ENCODE measurements at regions not wholly inside any gene's neighbourhood (a gene's known extent, or its start where the extent isn't known, plus 50 kb on each side); places are given as distances from the start of the nearest gene placed in this dataset.

DNA sequence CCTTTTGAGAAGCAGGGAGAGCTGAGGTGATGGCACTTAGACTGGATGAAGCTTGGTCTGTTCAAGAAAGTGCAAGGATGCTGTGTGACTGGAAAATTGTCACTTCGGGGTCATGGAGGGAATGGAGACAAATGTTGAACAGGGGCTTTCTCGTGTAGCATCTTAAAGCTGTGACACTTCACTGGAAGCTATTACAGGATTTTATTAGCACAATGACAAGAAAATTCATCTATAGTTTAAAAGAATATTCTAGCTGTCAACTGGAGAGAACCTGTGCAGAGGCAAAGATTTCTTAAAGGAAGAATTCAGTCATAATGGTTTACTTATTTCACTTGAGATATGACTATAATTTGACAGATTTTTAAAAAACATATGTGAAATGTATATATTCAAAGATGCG lies 963.9 kb upstream of the ZEB2 start:
- Histone ChIP-seq H3K4me1 (no peaks in the 10 kb centered on the region), H3K9me3 (no peaks in the 10 kb centered on the region), H3K36me3 (ENCODE audit: insufficient read depth in 1 of 2, low read depth in 1 of 2) (no peaks in the 10 kb centered on the region), H3K27ac (no peak overlapping the region), H3K4me3 (no peak overlapping the region), H3K27me3 (ENCODE audit: insufficient read depth in 3 of 3, low read length in 2 of 3) (no peaks in the 10 kb centered on the region)
- TF ChIP-seq, protein P1, sequence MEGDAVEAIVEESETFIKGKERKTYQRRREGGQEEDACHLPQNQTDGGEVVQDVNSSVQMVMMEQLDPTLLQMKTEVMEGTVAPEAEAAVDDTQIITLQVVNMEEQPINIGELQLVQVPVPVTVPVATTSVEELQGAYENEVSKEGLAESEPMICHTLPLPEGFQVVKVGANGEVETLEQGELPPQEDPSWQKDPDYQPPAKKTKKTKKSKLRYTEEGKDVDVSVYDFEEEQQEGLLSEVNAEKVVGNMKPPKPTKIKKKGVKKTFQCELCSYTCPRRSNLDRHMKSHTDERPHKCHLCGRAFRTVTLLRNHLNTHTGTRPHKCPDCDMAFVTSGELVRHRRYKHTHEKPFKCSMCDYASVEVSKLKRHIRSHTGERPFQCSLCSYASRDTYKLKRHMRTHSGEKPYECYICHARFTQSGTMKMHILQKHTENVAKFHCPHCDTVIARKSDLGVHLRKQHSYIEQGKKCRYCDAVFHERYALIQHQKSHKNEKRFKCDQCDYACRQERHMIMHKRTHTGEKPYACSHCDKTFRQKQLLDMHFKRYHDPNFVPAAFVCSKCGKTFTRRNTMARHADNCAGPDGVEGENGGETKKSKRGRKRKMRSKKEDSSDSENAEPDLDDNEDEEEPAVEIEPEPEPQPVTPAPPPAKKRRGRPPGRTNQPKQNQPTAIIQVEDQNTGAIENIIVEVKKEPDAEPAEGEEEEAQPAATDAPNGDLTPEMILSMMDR (IDR thresholded peaks at IDR 0.05), result no peak
- DNase-seq (no peak), ATAC-seq (no peak)
- 83 to 89% (median 88%) methylated on average over 3 of the region's 3 CpGs for WGBS, 3 donors
- intact Hi-C loops (cut with DNase I), result no loop called here

- no peaks in the 10 kb centered on the region for H3K4me1 ChIP-seq
- H3K4me3 ChIP-seq, result no peak overlapping the region
- no peaks in the 10 kb centered on the region for H3K27me3 ChIP-seq (ENCODE audit: insufficient read depth in 3 of 3, low read length in 2 of 3)
- no peak for ATAC-seq
- no peak overlapping the region for H3K27ac ChIP-seq
- no peak for DNase-seq
- intact Hi-C loops (cut with DNase I), result no loop called here
- H3K9me3 ChIP-seq, result no peaks in the 10 kb centered on the region
- TF ChIP-seq, protein P1 (IDR thresholded peaks at IDR 0.05), result no peak
- H3K36me3 ChIP-seq (ENCODE audit: insufficient read depth in 1 of 2, low read depth in 1 of 2), result no peaks in the 10 kb centered on the region
Measured at GRCh38 chr2:145481334-145481922, 961.5 kb upstream of the ZEB2 start.

DNA sequence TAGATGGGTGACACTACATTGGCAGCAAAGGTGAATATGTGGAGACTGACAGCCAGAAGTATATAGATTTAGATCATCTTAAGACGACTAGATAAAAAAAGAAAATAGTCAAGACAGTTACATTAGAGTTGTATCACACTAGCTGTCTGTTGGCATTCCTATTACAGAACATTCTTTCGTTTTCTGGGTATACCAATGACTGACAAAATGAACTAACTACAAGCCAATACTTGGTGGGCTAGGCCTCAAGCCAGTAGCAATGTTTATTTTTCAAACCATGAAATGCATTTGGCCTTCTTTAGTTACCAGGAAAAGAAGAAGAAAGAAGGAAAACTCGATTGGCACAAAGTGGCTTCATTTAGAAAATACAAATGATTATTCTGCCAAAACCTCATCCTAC lies 944.9 kb upstream of the ZEB2 start:
- ATAC-seq (no peak), DNase-seq (no peak)
- 26 to 40% (median 32%) methylated on average over 3 of the region's 3 CpGs for WGBS, 3 donors
- Histone ChIP-seq H3K27me3 (ENCODE audit: insufficient read depth in 3 of 3, low read length in 2 of 3) (no peaks in the 10 kb centered on the region), H3K36me3 (ENCODE audit: insufficient read depth in 1 of 2, low read depth in 1 of 2) (no peaks in the 10 kb centered on the region), H3K27ac (no peak overlapping the region), H3K9me3 (no peaks in the 10 kb centered on the region), H3K4me3 (no peak overlapping the region), H3K4me1 (no peaks in the 10 kb centered on the region)
- TF ChIP-seq, protein P1 (IDR thresholded peaks at IDR 0.05), result no peak
- intact Hi-C loops (cut with DNase I), result no loop called here

GRCh38 chr2:145460112-145460511 lies 940.2 kb upstream of the ZEB2 start:
- no peak overlapping the region for H3K27ac ChIP-seq
- no peak for DNase-seq
- no peaks in the 10 kb centered on the region for H3K27me3 ChIP-seq (ENCODE audit: insufficient read depth in 3 of 3, low read length in 2 of 3)
- no peaks in the 10 kb centered on the region for H3K9me3 ChIP-seq
- no peak overlapping the region for H3K4me3 ChIP-seq
- H3K36me3 ChIP-seq (ENCODE audit: insufficient read depth in 1 of 2, low read depth in 1 of 2), result no peaks in the 10 kb centered on the region
- H3K4me1 ChIP-seq, result no peaks in the 10 kb centered on the region
- TF ChIP-seq, protein P1 (IDR thresholded peaks at IDR 0.05), result no peak
- no peak for ATAC-seq
- WGBS, 3 donors, result 44 to 66% (median 63%) methylated on average over 1 of the region's 1 CpG
- intact Hi-C loops (cut with DNase I), result no loop called here

Data from psoas muscle (tissue), 7 donors.